HG02970 (cell line): ENCODE measurements at regions not wholly inside any gene's neighbourhood (a gene's known extent, or its start where the extent isn't known, plus 50 kb on each side); places are given as distances from the start of the nearest gene placed in this dataset.
"Not testable (repeated sequence)": the region's sequence is repeated elsewhere in the genome, so short reads cannot be mapped to it uniquely, and the experiment has no call there.

Experiments used
- ATAC-seq: cut with Tn5 transposase; IDR thresholded peaks from one replicate; pipeline ENCODE4 v1.9.1; 2021; ENCODE audit warnings: mild to moderate bottlenecking, moderate library complexity, moderate number of reproducible peaks; ENCODE audit not compliant: unreplicated experiment, low FRiP score

DNA sequence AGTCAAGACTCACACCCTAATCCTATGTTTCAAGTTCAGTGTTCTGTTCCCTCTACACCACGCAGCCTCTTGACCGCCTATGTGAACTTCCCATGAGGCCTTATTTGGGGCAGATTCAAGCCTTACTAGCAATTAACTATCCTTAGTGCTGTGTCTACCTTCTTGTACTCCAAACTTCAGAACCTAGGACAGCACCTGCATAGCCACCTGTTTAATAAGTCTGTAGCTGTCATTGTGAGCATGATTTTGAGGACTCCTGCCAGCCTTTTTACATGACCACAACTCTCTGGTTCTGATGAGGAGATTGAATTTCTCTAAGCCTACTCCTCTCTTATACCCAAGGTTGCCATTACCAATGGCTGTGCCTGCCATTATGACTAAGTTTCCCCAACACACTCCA, 50.8 kb upstream of the PCSK1 start:
- ATAC-seq, result no peak

DNA sequence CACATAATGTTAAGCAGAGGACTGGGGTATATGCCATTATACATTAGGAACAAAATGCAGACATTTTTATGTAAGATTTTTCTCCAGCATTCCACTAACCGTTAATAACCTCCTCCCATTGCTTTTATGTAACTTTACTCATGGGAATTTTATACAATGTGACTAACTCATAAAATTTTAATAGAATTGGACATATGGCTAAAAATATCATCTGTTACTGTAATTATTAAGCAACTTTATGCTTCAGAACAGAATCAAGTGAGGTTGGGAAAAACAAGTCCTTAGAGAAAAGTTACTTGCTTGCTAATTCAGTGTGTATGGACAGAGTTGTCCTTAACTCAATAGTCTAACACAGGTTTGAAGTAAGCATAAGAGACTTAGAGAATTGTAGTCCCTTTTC, 54.8 kb upstream of the PCSK1 start:
- no peak for ATAC-seq

DNA sequence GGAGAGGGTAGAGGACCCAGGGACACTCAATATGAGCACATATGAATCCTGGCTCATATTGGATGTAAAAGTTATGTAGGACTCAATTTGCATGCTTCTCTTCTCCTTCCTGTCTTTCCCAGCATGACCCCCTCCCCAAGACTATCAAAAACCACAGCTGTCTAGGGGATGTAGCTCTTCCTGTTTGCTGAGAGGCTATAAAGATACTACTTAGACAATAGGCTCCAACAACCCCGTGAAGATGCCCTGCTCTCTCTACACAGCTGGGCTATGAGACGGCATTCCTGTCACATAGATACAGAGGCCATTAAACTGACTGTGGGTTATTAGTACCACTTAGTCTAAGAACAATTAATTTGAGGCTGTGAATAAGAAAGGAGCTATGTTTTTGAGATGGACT, 56.5 kb upstream of the PCSK1 start:
- ATAC-seq, result no peak

DNA sequence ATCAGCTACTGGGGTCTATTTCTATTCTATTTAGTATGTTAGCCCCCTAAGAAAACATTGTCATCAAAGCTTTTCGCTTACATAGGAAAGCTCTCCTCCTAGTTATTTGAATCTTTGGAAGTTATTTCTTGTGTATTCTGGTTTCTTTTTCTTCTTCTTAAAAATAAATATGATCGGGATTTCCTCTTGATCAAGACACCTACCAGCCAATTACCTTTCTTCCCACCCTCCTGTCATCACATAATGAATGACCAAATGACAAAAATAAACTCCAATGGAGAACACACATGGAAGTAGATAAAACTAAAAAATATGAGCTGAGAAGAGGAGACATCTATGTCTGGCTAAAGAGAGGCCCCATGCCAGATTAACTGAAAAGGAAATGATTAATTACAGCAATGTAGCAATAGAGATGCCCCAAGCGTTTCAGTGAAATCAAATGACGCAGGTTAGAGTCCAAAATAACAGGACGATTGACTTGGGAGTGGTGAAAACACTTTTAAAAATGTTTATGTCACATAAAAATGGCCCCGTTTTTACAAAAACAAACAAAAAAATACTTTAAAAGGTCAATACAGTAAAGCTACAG, 59.5 kb upstream of the PCSK1 start:
- ATAC-seq, result no peak

DNA sequence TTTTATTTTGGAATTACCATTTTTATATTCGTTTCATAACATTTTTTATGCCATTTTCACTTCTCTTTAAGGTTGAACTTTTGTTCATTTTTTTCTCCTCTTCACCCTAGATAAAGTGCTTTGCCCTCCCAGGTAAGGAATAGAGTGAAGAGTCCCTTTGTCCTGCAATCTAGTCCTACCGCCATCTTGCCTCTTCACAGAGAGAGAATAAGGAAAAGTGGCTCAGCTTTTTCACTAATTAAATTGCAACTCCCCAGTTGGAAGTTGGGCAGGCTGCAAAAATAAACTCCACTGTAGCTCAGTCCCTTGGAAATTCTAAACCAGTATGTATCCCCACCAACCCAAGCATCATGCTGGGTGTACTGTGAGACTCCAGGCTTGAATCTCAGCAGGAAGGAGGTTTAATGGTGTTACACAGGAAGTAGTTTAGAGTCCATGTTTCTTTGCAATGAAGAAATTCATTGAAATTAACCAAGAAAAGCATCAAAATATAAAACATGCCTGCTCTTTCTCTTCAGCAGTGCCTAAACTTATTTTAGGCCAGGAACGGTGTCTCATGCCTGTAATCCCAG, 60.3 kb upstream of the PCSK1 start:
- ATAC-seq, result no peak

DNA sequence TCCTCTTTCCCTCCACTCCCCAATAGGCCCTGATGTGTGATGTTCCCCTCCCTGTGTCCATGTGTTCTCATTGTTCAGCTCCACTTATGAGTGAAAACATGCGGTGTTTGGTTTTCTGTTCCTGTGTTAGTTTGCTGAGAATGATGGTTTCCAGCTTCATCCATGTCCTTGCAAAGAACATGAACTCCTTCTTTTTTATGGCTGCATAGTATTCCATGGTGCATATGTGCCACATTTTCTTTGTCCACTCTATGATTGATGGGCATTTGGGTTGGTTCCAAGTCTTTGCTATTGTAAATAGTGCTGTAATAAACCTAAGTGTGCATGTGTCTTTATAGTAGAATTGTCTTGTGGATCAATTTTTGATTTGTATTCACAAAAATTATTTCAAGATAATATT, 62.4 kb upstream of the PCSK1 start:
- not testable (repeated sequence) for ATAC-seq

DNA sequence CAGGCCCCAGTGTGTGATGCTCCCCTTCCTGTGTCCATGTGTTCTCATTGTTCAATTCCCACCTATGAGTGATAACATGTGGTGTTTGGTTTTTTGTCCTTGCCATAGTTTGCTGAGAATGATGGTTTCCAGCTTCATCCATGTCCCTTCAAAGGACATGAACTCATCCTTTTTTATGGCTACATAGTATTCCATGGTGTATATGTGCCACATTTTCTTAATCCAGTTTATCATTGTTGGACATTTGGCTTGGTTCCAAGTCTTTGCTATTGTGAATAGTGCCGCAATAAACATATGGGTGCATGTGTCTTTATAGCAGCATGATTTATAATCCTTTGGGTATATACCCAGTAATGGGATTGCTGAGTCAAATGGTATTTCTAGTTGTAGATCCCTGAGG, 64.0 kb upstream of the PCSK1 start:
- not testable (repeated sequence) for ATAC-seq

DNA sequence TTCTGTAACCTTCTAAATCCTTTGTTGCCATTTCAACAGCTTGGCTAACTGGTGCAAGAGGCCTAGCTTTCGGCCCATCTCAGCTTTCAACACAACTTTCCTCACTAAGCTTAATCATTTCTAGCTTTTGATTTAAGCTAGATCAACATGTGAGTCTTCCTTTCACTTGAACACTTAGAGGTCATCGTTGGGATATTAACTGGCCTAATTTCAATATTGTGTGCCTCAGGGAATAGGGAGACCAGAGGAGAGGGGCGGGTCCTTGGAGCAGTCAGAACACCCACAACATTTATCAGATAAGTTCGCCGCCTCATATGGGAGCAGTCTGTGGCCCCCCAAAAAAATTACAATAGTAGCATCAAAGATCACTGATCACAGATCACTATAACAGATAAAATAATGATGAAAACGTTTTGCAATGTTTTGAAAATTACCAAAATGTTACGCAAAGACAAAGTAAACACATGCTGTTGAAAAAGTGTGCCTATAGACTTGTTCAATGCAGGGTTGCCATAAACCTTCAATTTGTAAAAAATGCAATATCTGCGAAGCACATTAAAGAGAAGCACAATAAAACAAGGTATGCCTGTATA, 66.8 kb upstream of the PCSK1 start:
- no peak for ATAC-seq

DNA sequence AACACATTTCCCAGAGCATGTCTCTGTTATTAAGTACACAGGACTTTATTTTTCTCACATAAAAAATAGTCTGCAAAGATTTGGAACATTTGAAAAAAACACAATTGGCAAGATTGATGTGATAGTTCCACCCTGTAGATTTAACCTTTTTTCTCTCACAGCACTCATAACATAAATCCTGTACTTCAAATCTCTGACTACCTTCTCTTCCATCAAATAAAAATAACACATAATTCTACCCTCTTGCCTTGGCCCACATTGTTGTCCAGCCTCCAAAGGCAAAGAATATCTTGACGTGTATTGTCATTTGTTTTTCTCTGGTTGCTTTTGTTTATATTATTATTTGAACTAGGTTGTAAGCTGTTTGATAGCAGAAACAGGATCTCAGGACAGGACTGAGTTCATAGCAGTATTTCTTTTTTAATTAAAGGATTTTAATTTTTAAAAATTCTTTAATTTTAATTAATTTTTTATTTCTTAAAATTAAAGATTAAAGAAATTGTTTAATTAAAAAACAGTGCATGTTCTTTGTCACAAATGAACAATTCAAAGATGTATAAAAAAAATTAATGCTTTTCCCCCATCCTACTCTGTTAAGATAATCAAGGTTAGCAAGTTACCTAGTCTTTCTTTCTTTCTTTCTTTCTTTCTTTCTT, 69.1 kb upstream of the PCSK1 start:
- ATAC-seq, result no peak

DNA sequence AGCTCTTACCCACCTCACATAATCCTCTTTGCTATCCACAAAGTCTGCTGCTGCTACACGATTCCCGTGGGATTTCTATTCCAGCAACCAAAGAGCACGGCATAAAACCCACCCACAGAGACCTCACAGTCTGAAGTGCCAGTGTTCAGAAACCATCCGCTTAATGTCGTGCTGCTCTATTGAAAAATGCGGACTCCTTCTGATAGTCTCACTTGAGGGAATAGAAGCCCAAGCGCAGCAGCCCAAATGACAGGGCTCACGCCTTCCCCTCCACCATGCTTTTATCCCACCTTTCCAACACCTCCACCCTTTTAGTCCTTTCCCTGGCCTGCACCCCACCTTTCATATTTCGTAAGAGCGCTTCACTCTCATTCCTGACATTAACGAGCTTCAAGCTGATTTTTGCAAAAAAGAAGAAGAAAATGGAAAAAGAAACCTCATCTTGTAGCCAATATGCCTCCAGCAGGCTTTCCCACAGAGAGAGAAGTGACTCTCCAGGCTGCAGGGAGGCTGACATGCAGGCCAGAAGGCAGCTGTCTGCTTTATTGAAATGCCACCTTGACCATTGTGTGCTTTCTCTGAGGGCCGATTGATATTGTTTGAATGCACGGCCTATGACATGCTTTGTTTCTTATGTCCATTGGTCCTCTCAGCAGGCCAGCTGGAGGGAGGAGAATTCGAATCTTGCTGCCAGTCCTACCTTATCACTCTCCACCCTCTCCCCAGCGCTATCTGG, 70.6 kb upstream of the PCSK1 start:
- ATAC-seq, result no peak

DNA sequence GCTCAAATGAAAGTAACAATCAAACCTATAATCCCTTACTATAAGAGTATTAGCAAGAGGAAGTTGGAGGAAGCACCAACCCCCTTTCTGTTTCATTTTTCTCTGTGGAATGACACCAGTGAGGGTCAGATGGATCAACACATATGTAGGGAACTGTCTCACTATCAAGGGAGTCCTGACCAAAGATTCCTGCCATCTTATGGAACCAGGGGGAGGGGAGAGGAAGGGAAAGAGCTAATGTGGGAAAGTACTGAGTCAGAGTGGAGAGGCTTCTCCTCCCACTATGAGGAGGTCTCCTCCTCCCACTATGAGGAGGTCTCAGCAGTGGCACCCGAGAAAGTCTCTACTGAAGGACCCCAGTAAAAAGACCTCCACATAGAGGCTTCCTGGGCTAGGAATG, 73.3 kb upstream of the PCSK1 start:
- no peak for ATAC-seq

DNA sequence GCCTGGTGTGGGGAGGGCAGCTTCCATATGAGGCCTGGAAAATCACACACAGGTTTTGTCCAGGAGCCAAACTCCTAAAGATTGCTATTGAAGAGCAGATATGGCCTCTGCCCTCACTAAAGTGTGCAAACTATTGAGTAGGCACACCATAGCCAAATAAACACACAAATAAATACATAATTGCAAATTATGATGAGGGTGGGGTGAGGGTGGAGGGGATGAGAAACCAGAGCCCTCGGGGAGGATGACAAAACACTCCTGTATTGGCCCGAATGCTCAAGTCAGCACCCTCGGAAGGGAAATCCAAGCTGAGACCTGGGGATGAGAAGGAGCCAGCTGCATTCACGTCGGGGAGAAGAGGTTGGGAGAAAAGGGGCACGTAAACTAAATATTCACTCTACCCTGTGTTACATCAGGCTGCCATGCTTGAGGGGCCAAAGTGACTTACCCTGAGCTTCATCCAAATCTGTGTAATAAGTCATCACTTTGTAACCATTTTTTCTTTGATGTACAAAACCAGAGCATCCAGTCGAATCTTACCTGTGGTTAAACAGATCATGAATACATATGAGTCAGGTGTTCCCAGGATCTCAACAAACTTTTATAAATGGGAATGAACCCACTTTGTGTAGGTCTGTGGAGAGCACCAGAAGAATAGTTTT, 73.9 kb upstream of the PCSK1 start:
- no peak for ATAC-seq

DNA sequence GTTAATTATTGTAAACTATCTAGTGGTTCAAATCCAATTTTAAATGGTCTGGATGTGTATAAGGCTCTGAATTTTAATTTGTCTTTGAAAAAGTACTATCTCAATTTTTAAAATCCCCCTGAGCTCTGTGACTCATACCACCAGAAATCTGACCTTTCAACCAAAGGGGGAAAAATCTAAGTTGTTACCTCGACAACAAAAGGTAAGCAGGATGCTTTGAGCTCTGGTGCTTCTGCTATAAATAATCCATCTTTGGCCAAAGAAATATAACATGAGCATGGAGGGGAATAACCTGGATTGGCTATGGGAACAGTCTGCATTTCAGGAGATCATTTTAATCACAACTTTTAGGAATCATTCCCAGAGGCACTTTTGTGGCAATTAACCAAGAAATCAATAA, 76.3 kb upstream of the PCSK1 start:
- ATAC-seq, result no peak

DNA sequence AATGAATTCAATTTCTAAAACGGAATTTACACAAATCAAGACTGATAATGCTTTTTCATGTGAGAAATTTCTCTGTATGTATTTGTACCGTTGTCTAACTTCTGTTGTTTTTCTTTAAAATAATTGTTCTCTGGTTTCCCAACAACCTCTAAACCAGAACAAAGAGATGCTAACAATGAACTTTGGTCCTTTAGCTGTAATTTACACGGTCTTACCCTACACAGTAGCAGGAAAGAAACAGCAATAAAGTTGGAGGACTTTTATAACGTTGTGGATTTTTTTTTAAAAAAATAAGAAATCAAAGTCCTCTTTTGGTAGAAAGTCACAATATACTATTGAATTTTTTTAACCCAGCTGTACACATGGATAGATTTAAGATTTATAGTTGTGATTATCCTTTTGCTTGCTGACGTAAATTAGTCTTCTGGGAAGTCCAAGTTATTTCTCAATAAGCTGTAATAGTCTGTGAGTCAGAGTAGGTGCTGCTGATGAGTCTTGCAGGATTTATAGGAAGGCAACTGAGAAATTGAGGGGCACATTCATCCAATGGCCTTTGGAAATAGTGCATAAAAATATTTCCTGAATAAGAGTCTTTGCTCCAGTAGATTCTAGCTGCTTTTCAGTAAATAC, 76.8 kb upstream of the PCSK1 start:
- ATAC-seq, result no peak

DNA sequence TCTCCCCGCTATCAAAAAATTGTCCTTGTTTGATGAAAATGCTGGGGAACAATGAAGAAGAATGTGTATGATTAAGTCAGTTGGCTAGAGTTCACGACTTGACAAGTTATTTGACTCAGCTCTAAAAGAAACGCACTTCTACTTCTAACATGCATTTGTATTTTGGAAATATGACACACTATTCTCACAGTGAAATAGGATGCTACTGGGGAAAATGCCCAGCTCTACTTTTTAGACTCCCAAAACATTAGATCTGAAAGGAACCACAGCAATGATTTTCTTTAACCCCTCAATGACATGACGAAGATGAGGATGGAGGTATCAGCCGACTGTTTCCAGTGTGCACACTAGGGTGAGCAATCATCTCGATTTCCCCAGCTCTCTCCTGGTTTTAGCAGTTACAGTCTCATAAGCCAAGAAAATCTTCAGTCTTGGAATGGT, 83.6 kb upstream of the PCSK1 start:
- ATAC-seq, result no peak

DNA sequence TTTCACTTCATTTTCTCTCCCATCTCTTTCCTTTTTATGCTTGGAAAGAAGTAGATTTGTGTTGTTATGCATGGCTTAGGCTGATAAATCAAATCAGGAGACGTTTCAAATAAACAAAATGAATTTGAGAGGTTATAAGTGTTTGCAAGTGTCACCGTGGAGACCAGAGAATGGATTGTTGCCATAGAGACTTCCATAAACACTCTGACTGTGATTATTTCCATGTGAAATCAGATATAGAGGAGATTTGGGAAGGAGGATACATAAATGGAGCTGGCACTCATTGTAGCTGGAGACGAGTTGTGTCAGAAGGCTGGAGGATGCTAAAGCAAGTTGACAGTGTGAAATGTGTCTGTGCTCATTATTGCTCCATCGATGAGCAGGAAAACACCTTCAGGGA, 84.2 kb upstream of the PCSK1 start:
- ATAC-seq, result no peak

DNA sequence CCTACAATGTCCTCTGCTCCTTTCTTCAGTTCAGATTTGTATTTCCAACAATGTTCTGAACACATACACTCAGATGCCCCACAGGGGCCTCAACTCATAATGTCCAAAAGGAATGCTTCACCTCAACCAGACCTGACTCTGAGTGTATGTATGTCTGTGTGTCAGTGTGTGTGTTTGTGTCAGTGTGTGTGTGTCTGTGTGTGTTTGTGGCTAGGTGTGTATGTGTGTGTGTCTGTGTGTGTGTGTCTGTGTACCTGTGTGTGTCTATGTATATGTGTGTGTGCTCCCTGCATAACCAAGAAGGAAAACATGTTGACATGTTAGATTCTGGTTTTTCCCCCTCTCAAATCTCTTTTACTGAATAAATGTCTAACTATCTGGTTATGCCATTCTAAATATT, 87.3 kb upstream of the PCSK1 start:
- ATAC-seq, result no peak

DNA sequence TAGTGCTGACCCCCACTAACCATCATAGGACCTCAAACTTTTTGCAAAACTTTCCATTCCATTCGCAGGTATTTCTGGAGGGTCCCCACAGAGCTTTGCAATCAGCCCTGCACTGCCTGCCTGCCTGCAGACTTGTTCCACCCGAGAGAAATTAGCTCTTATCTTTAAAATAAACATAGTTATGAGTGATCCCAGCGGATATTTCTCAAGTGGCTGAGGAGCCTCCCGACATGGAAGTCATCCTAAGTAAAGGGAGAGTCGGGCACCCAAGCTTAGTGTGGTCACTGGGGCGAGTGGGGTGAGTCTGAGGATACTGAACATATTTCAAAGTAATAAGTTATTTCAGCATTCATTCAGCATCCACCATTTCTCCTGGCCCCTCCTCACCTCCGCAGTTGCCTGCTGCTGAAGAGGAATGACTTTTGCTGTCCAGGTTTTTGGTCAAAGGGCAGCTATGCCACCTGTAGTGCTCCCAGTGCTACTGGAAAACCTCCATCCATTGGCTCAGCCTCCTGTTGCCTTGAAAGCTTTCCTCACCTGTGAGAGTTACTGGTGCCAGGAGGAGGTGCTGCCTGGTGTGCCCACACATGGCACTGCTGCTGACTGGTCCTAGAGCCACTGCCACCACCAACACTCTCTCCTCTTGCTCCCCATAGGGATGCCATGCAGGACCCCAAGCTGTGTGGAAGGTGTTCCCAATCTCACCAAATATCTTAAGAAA, 89.7 kb upstream of the PCSK1 start:
- no peak for ATAC-seq

DNA sequence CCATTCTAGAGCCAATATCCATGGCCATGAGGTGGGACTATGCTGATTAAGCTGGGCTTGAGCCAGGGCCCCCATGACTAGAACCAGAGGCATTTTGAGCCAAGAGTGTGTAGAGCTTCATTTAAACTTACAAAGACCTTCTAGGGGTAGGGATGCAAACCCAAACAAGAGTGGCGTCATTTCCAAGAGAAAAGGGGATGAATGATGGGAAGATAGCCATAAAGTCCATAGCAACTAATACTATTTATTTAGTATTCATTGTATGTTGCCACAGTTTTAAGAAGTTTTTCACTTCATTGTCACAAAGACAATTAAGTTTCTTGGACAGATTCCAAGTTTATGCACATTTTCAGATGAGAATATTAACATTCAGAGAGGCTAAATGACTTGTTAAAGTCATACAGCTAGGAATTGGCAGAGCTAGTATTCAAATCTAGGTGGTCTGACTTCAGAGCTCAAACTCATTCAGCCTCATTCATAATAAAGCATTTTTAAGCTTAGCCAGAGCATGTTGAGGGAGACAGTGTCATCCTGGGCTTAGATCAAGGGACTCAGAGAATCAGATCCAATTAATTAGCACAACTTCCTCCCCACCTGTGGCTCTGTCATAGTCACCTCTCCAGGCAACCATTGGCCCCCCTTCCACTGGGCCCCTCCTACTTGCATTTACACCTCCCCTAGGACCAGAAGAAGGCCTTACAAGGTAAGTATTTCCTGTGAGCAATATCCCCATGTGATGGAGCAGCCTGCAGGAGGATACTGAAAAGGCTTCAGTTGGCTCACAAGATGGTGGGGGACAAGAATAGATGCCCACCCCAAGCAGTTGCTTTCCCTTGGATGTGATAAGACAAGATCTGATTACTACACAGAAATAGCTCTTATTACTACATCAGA, 95.0 kb upstream of the PCSK1 start:
- no peak for ATAC-seq
